Right lung (tissue), 2 donors: ENCODE measurements at regions not wholly inside any gene's neighbourhood (a gene's known extent, or its start where the extent isn't known, plus 50 kb on each side); places are given as distances from the start of the nearest gene placed in this dataset.

Experiments
- DNase-seq, 2 donors: peaks; one replicate each; pipeline ENCODE4 v3.0.0-alpha.2; 2013

DNA sequence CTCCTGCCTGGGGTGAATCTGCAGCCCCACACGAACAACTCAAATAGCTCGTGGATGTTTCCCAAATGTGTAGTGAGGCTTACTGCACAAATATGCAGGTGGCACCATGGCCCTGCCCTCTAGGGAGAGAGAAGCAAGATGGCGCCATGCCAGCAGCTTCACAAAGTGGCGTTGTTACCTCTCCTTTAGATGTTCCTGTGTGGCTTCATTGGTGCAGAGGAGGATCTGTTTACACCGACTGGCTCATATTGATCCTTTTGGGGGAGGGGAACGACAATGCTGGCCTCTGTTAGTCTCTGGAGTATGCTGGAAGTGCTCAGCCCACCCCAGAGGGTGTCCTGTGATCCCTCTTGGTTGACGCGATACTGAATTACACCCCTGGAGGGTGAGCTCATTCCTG is 99.5 kb upstream of the GATA6 start:
- DNase-seq, result no peak

- no peak for DNase-seq
These were observed 96.0 kb upstream of the GATA6 start for GRCh38 chr18:22073411-22073810.

DNA sequence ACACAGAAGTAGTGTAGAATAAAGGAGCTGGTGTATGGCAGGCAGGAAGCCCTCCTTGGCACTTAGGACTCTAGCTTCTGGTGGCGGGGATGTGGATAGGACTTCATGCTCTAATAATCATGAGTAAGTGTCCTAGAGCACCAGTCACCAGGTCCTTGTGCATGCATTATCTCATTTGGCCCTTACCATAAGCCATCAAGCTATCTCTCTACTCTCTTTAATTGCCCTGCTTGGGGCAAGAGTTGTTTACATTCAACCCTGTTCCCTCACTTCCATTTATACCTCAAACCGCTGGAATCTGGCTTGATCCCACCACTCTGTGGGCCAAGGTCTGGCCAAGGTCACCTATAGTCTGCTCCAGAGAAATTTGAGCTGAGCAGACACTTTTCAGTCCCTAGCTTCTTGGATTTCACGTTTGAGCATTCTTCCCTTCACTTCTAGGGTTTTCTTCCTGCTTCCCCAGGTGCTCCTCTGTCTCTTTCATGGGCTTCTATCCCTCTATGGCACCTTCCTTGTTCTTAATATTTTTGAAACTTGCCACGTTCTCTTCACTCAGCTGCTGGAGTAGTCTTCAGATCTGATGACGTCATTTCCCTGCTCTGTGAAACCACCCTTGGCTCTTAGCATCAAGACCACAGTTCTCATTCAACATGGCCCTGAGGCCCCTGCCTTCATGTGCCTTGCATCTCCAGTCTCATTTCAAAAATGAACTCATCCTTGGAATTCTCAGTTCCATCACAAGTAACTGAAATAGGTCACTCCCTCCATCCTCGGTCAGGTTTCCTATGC is 94.9 kb upstream of the GATA6 start:
- DNase-seq, result no peak

- DNase-seq, result no peak
These were observed 89.4 kb upstream of the GATA6 start for GRCh38 chr18:22080035-22080434.

DNA sequence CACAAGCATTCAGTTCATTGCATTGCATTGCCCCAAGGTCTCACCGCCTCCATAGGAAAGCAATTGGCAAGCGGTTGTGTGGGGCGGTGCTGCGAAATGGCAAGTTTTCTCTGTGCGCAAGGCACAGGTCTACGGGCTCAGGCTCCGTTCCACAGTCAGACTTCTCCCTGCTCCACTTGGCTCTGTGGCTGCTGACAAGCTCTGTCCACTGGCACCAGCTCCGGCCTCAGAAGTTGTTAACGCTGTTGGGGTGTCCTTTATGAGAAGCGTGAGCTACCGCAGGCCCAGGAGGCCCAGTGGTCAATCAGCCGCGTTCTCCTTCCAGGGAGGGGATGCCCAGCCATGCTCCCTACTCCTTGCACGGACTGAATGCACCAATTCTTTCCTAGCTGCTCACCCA is 87.0 kb upstream of the GATA6 start:
- DNase-seq, result no peak

DNA sequence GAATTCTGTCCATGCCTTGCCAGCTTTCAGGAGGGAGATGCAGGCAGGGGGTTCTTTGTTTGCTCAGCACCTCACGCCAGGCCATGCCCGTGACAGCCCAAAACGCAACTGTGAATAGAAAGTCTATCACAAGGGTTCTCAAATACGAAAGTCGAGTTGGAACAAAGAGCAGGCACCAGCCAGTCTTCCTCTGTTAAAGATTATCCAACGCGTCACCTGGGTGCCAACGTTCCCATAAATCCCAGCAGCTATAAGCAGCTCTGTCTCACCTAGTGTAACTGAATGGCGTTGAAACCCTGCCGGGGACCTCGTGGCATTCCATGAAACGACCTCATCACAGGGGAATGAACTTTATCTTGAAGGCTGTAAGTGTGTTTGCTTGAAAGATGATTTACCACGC is 84.8 kb upstream of the GATA6 start:
- DNase-seq, result peak; percentile 49 to 51

DNA sequence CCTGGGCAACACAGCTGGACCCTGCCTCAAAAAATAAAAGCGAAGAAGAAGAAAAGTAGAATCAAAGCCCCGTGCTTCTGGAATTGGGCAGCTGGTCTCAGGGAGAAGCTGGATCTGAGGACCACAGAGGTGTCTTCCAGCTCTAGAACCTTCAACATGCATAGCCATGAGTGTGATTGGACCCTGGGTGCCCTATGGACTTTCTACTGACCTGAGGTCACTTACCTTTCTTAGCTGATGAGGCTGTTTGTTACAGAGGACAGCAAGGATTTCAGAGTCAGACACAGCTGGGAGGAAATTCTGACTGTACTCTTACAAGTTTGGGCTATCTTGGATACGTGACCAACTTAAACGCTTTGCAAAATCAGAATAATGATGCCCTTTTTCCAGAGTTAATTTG is 82.4 kb upstream of the GATA6 start:
- DNase-seq, result no peak

DNA sequence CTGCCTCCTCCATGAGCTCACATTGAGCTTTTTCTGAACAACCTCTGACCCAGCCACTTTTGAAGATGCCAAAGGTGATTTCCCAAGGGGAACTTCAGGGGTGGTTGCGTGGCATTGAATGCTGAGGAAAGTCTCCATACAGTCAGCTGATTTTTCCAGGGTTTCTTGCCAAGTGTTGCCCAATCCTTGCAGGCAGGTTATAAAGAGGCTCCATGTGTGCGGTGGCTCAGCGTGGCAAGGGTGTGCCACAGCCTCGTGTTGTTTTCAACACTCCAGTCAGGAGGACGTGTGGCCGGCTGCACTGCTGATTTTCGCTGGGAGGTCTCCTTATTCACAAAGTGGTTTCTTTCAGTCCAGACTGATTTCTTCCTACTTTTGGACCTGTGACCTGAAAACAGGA is 81.4 kb upstream of the GATA6 start:
- DNase-seq, result peak in 1 of 2 donors; percentile 34

DNA sequence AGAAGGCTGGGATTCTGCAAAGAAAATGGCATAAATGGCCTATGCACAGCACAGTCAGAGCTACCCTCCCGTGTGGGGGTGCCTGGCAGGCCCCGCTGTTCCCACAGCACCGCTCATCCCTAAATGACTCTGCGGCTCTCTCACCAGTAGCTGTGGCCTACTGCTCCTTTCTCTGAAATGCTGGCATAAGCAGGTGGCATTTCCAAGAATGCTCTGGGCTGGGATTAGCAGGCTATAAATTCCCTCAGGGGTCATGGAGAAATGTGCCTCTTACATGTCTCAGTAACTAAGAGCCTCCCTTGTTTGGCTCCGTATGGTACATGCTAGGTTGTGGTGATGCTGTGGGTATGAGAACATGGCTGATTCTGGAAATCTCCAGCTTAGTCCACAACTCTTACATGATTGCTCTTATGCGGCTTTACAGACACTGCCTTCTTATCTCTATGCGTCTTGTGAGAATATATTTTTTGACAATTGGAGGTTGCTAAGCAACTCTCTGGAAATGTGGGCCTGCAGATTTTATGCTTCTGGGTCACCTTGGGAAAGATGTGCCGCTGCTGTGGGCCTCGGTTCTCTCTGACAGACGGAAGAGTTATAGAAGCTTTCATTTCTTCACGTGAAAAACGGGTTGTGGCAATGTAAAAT is 80.3 kb upstream of the GATA6 start:
- no peak for DNase-seq

- DNase-seq, result no peak
These were observed 78.0 kb upstream of the GATA6 start for GRCh38 chr18:22091341-22091740.

GRCh38 chr18:22093731-22094357 is 75.5 kb upstream of the GATA6 start:
- DNase-seq, result no peak

- DNase-seq, result no peak
These were observed 75.0 kb upstream of the GATA6 start for GRCh38 chr18:22094358-22094734.

GRCh38 chr18:22098563-22098989 is 70.8 kb upstream of the GATA6 start:
- DNase-seq, result no peak

DNA sequence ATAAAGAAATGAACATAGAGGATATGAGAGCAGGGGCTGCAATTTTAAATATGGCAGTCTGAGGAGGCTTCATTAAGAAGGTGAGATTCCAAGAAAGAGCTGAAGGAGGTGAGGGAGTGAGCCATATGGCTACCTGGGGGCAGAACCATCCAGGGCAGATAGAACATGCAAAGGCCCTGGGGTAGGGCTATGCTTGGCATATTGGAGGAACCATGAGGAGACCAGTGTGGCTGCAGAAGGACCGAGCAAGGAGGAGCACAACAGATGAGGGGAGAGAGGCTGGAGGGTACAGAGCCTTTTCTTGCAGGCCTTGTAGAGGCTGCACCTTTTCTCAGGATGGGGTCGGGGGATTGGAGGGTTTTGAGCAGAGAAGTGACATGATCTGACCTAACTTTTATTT is 69.5 kb upstream of the GATA6 start:
- DNase-seq, result no peak

DNA sequence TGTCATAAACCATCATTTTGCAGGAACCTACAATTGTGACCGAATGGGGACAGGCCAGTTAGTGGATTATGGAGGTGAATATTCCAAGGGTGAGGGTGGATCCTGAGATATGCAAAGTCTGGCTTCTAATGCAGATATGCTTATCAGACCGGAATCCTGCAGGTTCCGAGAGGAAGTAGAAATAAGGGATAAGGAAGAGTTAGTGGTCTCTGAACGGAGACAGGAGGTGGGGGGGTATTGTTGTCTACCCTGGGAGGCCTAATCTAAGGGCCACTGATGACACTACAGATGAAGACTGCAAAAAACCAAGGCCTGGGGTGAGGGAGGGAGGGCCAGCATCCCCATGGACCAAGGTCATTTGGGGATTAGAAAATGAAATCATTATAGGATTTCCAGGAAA is 67.7 kb upstream of the GATA6 start:
- no peak for DNase-seq

- DNase-seq, result peak in 1 of 2 donors; percentile 32
These were observed 66.3 kb upstream of the GATA6 start for GRCh38 chr18:22102953-22103646.

DNA sequence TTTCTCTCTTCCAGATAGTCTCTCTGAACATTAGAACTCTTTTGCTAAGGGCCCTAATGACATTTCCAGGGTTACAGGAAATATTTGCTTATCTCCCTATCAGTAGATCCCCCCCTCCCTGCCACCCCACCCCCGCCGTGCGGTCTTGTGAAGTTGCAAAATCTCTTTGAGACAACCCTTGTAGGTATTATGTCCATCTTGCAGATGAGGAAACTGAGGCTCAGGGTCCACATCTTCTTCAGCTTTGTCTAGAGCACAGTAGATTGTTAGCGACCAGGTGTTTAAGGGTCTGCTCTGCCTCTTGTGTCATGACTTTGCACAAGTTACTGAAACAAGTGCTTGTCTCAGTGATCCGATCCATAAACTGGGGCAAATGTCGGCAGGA is 65.8 kb upstream of the GATA6 start:
- DNase-seq, result no peak

- no peak for DNase-seq
These were observed 62.7 kb upstream of the GATA6 start for GRCh38 chr18:22106536-22107292.

- no peak for DNase-seq
These were observed 60.7 kb upstream of the GATA6 start for GRCh38 chr18:22108674-22109073.

GRCh38 chr18:22109535-22109934 is 59.9 kb upstream of the GATA6 start:
- no peak for DNase-seq

DNA sequence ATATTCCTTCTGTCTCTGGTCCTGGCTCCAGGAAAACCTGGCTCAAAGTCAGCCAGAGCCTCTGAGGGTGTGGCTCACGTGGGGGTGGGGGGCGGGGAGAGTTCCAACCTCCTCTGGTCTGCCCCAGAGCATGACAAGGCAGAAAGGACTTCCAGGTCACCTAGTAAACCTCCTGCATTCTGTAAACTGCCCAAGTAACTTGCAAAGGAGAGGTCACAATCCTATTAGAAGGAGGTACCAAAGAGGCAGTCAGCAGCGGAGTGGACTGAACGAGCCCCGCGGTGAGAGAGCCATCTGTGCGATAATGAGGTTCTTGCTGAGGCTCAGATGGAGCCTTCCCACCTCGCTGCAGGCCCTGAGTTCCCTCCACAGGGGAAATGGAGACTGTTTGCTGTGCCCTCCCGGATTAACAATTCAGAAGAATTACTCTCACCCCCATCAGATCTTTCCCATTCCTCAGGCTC is 58.9 kb upstream of the GATA6 start:
- DNase-seq, result no peak

DNA sequence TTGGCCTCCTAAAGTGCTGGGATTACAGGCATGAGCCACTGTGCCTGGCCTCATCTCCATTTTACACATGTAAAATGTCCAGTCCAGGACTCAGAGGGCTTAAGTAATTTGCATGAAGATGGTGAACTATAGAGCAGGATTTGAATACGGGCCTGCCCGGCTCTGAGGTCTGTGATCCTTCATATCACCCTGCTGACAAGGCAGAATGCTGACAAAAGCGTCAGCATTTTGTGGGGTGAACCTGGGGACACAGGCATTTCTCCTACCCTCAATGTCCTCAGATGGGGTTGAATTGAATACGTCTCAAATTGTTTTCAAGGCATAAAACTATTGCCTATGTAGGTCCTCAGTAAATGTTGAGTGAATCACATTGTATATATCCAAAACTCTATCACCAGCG is 57.2 kb upstream of the GATA6 start:
- DNase-seq, result no peak
